KMS-11 (cell line): ENCODE measurements at regions not wholly inside any gene's neighbourhood (a gene's known extent, or its start where the extent isn't known, plus 50 kb on each side); places are given as distances from the start of the nearest gene placed in this dataset.

Experiments used
- H2AFZ ChIP-seq: fragments of 200-600 bp; sonication (generic); 2 replicates; pipeline ENCODE4 v1.6.1; 2016; ENCODE audit warnings: antibody characterized with exemption, mixed run types, low read depth
- H3K27ac ChIP-seq: fragments of 200-600 bp; sonication (generic); 2 replicates; pipeline ENCODE4 v1.6.1; 2016; ENCODE audit warnings: mild to moderate bottlenecking, mixed run types
- H3K27me3 ChIP-seq: fragments of 200-600 bp; sonication (generic); 2 replicates; pipeline ENCODE4 v1.6.1; 2017; ENCODE audit warnings: mild to moderate bottlenecking, low read depth, mixed run types, moderate library complexity; ENCODE audit not compliant: insufficient read depth
- H3K36me3 ChIP-seq: fragments of 200-600 bp; sonication (generic); 2 replicates; pipeline ENCODE4 v1.6.1; 2017; ENCODE audit warnings: mild to moderate bottlenecking, mixed run types; ENCODE audit not compliant: insufficient read depth
- H3K4me1 ChIP-seq: fragments of 200-600 bp; sonication (generic); 2 replicates; pipeline ENCODE4 v1.6.1; 2016; ENCODE audit warnings: mild to moderate bottlenecking, low read depth, mixed run types; ENCODE audit not compliant: poor library complexity, severe bottlenecking
- H3K4me2 ChIP-seq: fragments of 200-600 bp; sonication (generic); 2 replicates; pipeline ENCODE4 v1.7.0; 2016; ENCODE audit warnings: mild to moderate bottlenecking, mixed run types
- H3K4me3 ChIP-seq: fragments of 200-600 bp; sonication (generic); IDR thresholded peaks from 2 replicates; pipeline ENCODE4 v1.6.1; 2017; ENCODE audit warnings: low read depth, low read length, mixed read lengths; ENCODE audit not compliant: insufficient read depth
- H3K79me2 ChIP-seq: fragments of 200-600 bp; sonication (generic); 2 replicates; pipeline ENCODE4 v1.6.1; 2016; ENCODE audit warnings: low read depth, mixed run types; ENCODE audit not compliant: insufficient read depth
- H3K9ac ChIP-seq: fragments of 200-600 bp; sonication (generic); 2 replicates; pipeline ENCODE4 v1.6.1; 2016; ENCODE audit warnings: mild to moderate bottlenecking, mixed run types
- H4K20me1 ChIP-seq: fragments of 200-600 bp; sonication (generic); 2 replicates; pipeline ENCODE4 v1.6.1; 2016; ENCODE audit warnings: mild to moderate bottlenecking, mixed run types; ENCODE audit not compliant: insufficient read depth
- CTCF ChIP-seq: fragments of 200-600 bp; sonication (generic); conservative IDR thresholded peaks from 2 replicates; pipeline ENCODE4 v1.6.1; 2017; ENCODE audit warnings: low read depth, mild to moderate bottlenecking, antibody characterized with exemption, low read length, moderate library complexity, mixed read lengths

- no peaks in the 10 kb centered on the region for H3K27me3 ChIP-seq
- H3K4me1 ChIP-seq: no peaks in the 10 kb centered on the region
- H3K27ac ChIP-seq: no peak overlapping the region
- H3K36me3 ChIP-seq: no peaks in the 10 kb centered on the region
- no peak for TF ChIP-seq CTCF
- H3K4me2 ChIP-seq: no peak overlapping the region
- H3K4me3 ChIP-seq: no peak overlapping the region
- H3K79me2 ChIP-seq: no peaks in the 10 kb centered on the region
- no peaks in the 10 kb centered on the region for H4K20me1 ChIP-seq
- no peak overlapping the region for H2AFZ ChIP-seq
- H3K9ac ChIP-seq: no peak overlapping the region
Observed at GRCh38 chr14:76686646-76687045, 74.6 kb upstream of the VASH1 start.

GRCh38 chr14:76687611-76688382, 73.5 kb upstream of the VASH1 start:
- Histone ChIP-seq H3K36me3 (no peaks in the 10 kb centered on the region), H3K4me3 (no peak overlapping the region), H3K27me3 (no peaks in the 10 kb centered on the region), H3K4me2 (no peak overlapping the region), H3K4me1 (no peaks in the 10 kb centered on the region), H2AFZ (no peak overlapping the region), H3K27ac (no peak overlapping the region), H4K20me1 (no peaks in the 10 kb centered on the region), H3K79me2 (no peaks in the 10 kb centered on the region), H3K9ac (no peak overlapping the region)
- TF ChIP-seq CTCF: no peak

- no peak for TF ChIP-seq CTCF
- Histone ChIP-seq H3K4me1 (no peaks in the 10 kb centered on the region), H4K20me1 (no peaks in the 10 kb centered on the region), H3K9ac (no peak overlapping the region), H3K27ac (no peak overlapping the region), H3K4me2 (no peak overlapping the region), H3K27me3 (no peaks in the 10 kb centered on the region), H3K4me3 (no peak overlapping the region), H3K79me2 (no peaks in the 10 kb centered on the region), H3K36me3 (no peaks in the 10 kb centered on the region), H2AFZ (no peak overlapping the region)
Observed at GRCh38 chr14:76688383-76688671, 72.9 kb upstream of the VASH1 start.

GRCh38 chr14:76690502-76691105, 70.7 kb upstream of the VASH1 start:
- H3K36me3 ChIP-seq: no peaks in the 10 kb centered on the region
- no peaks in the 10 kb centered on the region for H3K4me1 ChIP-seq
- no peak overlapping the region for H3K4me2 ChIP-seq
- H3K27ac ChIP-seq: no peak overlapping the region
- H3K9ac ChIP-seq: no peak overlapping the region
- H4K20me1 ChIP-seq: no peaks in the 10 kb centered on the region
- no peaks in the 10 kb centered on the region for H3K27me3 ChIP-seq
- no peak overlapping the region for H3K4me3 ChIP-seq
- H3K79me2 ChIP-seq: no peaks in the 10 kb centered on the region
- no peak for TF ChIP-seq CTCF
- H2AFZ ChIP-seq: no peak overlapping the region
